Retinal pigment epithelial cell (primary cell): ENCODE measurements at regions not wholly inside any gene's neighbourhood (a gene's known extent, or its start where the extent isn't known, plus 50 kb on each side); places are given as distances from the start of the nearest gene placed in this dataset.
A peak's percentile ranks its signal among the peaks of the same experiment; 100 is the strongest.

Experiments
- DNase-seq: peaks from one replicate; pipeline ENCODE4 v3.0.0-alpha.2; 2010; ENCODE audit warnings: low read depth
- H3K4me3 ChIP-seq: 2 replicates; pipeline ENCODE4 v1.5.1; 2011; ENCODE audit warnings: mild to moderate bottlenecking, low read length, control low read depth, moderate library complexity
- TF ChIP-seq, protein P1 (sequence below): conservative IDR thresholded peaks from 2 replicates; pipeline ENCODE4 v1.5.1; 2011; ENCODE audit warnings: low read depth, low read length, control low read depth, inconsistent platforms

- no peak overlapping the region for H3K4me3 ChIP-seq
- DNase-seq, result no peak
- TF ChIP-seq, protein P1, sequence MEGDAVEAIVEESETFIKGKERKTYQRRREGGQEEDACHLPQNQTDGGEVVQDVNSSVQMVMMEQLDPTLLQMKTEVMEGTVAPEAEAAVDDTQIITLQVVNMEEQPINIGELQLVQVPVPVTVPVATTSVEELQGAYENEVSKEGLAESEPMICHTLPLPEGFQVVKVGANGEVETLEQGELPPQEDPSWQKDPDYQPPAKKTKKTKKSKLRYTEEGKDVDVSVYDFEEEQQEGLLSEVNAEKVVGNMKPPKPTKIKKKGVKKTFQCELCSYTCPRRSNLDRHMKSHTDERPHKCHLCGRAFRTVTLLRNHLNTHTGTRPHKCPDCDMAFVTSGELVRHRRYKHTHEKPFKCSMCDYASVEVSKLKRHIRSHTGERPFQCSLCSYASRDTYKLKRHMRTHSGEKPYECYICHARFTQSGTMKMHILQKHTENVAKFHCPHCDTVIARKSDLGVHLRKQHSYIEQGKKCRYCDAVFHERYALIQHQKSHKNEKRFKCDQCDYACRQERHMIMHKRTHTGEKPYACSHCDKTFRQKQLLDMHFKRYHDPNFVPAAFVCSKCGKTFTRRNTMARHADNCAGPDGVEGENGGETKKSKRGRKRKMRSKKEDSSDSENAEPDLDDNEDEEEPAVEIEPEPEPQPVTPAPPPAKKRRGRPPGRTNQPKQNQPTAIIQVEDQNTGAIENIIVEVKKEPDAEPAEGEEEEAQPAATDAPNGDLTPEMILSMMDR, result peak; percentile 57
These were observed 64.3 kb downstream of the MRPL14 start for GRCh38 chr6:44062771-44063560.

- TF ChIP-seq, protein P1, result no peak
- H3K4me3 ChIP-seq, result no peak overlapping the region
- DNase-seq, result no peak
These were observed 65.0 kb downstream of the MRPL14 start for GRCh38 chr6:44062105-44062770.

DNA sequence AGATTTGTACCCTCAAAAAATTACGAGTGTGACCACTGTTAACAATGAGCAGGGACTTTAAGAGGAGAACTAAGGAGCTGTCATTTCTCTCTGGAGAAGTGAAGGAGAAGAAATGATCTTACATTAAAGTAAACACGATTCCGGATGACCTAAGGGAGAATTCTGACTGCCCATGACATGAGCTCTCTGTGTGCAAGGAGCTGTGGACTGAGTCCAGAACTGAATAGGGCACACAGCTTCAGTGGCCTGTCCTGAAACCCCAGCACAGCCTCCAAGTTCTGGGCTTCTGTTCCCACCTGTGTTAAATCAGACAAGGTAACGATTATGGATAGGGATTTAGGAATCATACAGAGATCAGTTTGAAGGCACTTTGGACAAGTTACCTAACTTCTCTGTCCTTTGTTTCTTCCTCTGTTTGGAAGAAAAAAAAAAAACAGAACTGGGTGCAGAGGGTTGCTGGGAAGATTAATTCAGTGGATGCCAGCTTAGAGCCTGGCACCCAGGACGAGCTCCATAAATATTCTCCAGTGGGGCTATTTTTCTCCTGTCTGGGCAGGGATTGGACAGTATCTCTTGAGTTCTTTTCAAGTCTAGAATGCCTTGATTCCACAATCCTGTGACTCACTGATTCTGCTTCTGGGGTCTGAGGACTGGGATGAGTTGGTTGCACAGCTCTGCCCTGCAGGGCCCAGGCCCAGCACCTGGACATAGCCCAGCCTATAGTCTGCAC, 65.7 kb downstream of the MRPL14 start:
- DNase-seq, result no peak
- no peak overlapping the region for H3K4me3 ChIP-seq
- TF ChIP-seq, protein P1, result no peak

- no peak for DNase-seq
- TF ChIP-seq, protein P1, result no peak
- no peak overlapping the region for H3K4me3 ChIP-seq
These were observed 66.5 kb downstream of the MRPL14 start for GRCh38 chr6:44060612-44061374.

GRCh38 chr6:44059359-44060346, 67.6 kb downstream of the MRPL14 start:
- no peak overlapping the region for H3K4me3 ChIP-seq
- TF ChIP-seq, protein P1, result no peak
- no peak for DNase-seq
